ENCODE measurements at regions not wholly inside any gene's neighbourhood (a gene's known extent, or its start where the extent isn't known, plus 50 kb on each side); places are given as distances from the start of the nearest gene placed in this dataset.
"Not testable (repeated sequence)": the region's sequence is repeated elsewhere in the genome, so short reads cannot be mapped to it uniquely, and the experiment has no call there.

DNA sequence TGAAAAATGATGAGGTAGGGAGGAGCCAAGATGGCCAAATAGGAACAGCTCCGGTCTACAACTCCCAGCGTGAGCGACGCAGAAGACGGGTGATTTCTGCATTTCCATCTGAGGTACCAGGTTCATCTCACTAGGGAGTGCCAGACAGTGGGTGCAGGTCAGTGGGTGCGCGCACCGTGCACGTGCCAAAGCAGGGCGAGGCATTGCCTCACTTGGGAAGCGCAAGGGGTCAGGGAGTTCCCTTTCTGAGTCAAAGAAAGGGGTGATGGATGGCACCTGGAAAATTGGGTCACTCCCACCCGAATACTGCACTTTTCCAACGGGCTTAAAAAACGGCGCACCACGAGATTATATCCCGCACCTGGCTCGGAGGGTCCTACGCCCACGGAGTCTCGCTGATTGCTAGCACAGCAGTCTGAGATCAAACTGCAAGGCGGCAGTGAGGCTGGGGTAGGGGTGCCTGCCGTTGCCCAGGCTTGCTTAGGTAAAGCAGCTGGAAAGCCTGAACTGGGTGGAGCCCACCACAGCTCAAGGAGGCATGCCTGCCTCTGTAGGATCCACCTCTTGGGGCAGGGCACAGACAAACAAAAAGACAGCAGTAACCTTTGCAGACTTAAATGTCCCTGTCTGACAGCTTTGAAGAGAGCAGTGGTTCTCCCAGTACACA is 230.5 kb downstream of the GOLGA6L6 start:
- H3K27me3 ChIP-seq (ENCODE audit: control insufficient read depth, insufficient read depth, low read length); CTCF ChIA-PET; H3K4me3 ChIP-seq (ENCODE audit: low read depth, low read length); POLR2A ChIA-PET; H3K27ac ChIP-seq (ENCODE audit: low read depth, low read length); DNase-seq (ENCODE audit: low read depth, low spot score): not testable (repeated sequence)
- peaks cover 22% of the 10 kb centered on the region for H3K9me3 ChIP-seq (ENCODE audit: control insufficient read depth, insufficient read depth, low read length)

DNA sequence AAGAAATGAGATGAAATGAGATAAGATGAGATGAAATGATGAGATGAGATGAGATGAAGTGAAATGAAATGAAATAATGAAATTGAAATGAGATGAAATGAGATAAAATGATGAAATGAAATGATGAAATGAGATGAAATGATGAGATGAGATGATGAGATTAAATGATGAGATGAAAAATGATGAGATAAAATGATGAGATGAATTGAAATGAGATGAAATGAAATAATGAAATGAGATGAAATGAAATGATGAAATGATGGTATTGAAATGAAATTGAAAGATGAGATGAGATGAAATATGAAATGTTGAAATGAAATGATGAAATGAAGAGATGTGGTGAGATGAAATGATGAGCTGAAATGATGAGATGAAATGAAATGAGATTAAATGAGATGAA is 231.0 kb downstream of the GOLGA6L6 start:
- ChIA-PET CTCF (no interaction called here), POLR2A (no interaction called here)
- Histone ChIP-seq H3K27ac (ENCODE audit: low read depth, low read length) (no peak overlapping the region), H3K27me3 (ENCODE audit: control insufficient read depth, insufficient read depth, low read length) (no peaks in the 10 kb centered on the region), H3K4me3 (ENCODE audit: low read depth, low read length) (no peak overlapping the region), H3K9me3 (ENCODE audit: control insufficient read depth, insufficient read depth, low read length) (peaks cover 27% of the 10 kb centered on the region)
- no peak for DNase-seq (ENCODE audit: low read depth, low spot score)
- TF ChIP-seq, protein P1, sequence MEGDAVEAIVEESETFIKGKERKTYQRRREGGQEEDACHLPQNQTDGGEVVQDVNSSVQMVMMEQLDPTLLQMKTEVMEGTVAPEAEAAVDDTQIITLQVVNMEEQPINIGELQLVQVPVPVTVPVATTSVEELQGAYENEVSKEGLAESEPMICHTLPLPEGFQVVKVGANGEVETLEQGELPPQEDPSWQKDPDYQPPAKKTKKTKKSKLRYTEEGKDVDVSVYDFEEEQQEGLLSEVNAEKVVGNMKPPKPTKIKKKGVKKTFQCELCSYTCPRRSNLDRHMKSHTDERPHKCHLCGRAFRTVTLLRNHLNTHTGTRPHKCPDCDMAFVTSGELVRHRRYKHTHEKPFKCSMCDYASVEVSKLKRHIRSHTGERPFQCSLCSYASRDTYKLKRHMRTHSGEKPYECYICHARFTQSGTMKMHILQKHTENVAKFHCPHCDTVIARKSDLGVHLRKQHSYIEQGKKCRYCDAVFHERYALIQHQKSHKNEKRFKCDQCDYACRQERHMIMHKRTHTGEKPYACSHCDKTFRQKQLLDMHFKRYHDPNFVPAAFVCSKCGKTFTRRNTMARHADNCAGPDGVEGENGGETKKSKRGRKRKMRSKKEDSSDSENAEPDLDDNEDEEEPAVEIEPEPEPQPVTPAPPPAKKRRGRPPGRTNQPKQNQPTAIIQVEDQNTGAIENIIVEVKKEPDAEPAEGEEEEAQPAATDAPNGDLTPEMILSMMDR (IDR thresholded peaks at IDR 0.05; ENCODE audit: low read depth, low read length), result no peak

DNA sequence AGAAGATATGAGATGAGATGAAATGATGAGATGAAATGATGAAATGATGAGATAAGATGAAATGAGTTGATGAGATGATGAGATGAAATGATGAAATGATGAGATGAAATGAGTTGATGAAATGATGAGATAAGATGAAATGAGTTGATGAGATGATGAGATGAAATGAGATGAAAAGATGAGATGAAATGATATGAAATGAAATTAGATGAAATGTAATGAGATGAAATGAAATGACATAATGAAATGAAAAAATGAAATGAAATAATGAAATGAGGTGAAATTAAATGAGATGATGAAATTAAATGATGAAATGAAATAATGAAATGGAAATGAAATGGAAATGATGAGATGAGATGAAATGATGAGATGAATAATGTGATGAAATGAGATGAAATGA is 231.6 kb downstream of the GOLGA6L6 start:
- H3K27ac ChIP-seq (ENCODE audit: low read depth, low read length); POLR2A ChIA-PET; H3K4me3 ChIP-seq (ENCODE audit: low read depth, low read length); CTCF ChIA-PET; H3K27me3 ChIP-seq (ENCODE audit: control insufficient read depth, insufficient read depth, low read length); DNase-seq (ENCODE audit: low read depth, low spot score): not testable (repeated sequence)
- H3K9me3 ChIP-seq (ENCODE audit: control insufficient read depth, insufficient read depth, low read length), result peaks cover 29% of the 10 kb centered on the region

GRCh38 chr15:20309395-20309794 is 232.2 kb downstream of the GOLGA6L6 start:
- H3K4me3 ChIP-seq (ENCODE audit: low read depth, low read length); H3K27me3 ChIP-seq (ENCODE audit: control insufficient read depth, insufficient read depth, low read length); POLR2A ChIA-PET; CTCF ChIA-PET; H3K27ac ChIP-seq (ENCODE audit: low read depth, low read length); DNase-seq (ENCODE audit: low read depth, low spot score): not testable (repeated sequence)
- peaks cover 35% of the 10 kb centered on the region for H3K9me3 ChIP-seq (ENCODE audit: control insufficient read depth, insufficient read depth, low read length)

GRCh38 chr15:20308027-20308690 is 233.4 kb downstream of the GOLGA6L6 start:
- H3K9me3 ChIP-seq (ENCODE audit: control insufficient read depth, insufficient read depth, low read length), result peaks cover 48% of the 10 kb centered on the region
- H3K27me3 ChIP-seq (ENCODE audit: control insufficient read depth, insufficient read depth, low read length); DNase-seq (ENCODE audit: low read depth, low spot score); POLR2A ChIA-PET; H3K27ac ChIP-seq (ENCODE audit: low read depth, low read length); CTCF ChIA-PET; H3K4me3 ChIP-seq (ENCODE audit: low read depth, low read length): not testable (repeated sequence)

DNA sequence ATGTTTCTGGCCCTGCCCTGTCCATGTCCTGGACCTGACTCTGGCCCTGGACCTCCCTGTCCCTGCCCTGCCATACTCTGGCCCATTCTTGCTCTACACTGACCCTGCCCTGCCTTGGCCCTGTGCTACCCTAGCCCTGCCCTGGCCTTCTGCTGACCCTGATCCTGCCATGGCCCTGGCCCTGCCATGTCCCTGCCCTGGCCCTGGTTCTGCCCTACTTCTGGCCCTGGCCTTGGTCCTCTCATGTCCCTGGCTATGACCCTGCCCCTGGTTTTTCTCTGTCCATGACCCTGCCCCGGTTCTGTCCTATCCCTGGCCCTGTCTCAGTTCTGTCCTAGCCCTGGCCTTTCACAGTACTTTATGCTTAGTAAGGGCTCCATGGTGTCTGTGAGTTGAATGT is 234.5 kb downstream of the GOLGA6L6 start:
- DNase-seq (ENCODE audit: low read depth, low spot score); H3K27me3 ChIP-seq (ENCODE audit: control insufficient read depth, insufficient read depth, low read length); H3K4me3 ChIP-seq (ENCODE audit: low read depth, low read length); CTCF ChIA-PET; POLR2A ChIA-PET; H3K27ac ChIP-seq (ENCODE audit: low read depth, low read length): not testable (repeated sequence)
- H3K9me3 ChIP-seq (ENCODE audit: control insufficient read depth, insufficient read depth, low read length), result peaks cover 58% of the 10 kb centered on the region

GRCh38 chr15:20306497-20307106 is 235.0 kb downstream of the GOLGA6L6 start:
- DNase-seq (ENCODE audit: low read depth, low spot score); CTCF ChIA-PET; POLR2A ChIA-PET; H3K4me3 ChIP-seq (ENCODE audit: low read depth, low read length); H3K27ac ChIP-seq (ENCODE audit: low read depth, low read length); H3K27me3 ChIP-seq (ENCODE audit: control insufficient read depth, insufficient read depth, low read length): not testable (repeated sequence)
- peaks cover 63% of the 10 kb centered on the region for H3K9me3 ChIP-seq (ENCODE audit: control insufficient read depth, insufficient read depth, low read length)

GRCh38 chr15:20305912-20306311 is 235.7 kb downstream of the GOLGA6L6 start:
- CTCF ChIA-PET; POLR2A ChIA-PET; DNase-seq (ENCODE audit: low read depth, low spot score); H3K27ac ChIP-seq (ENCODE audit: low read depth, low read length); H3K27me3 ChIP-seq (ENCODE audit: control insufficient read depth, insufficient read depth, low read length); H3K4me3 ChIP-seq (ENCODE audit: low read depth, low read length): not testable (repeated sequence)
- peaks cover 66% of the 10 kb centered on the region for H3K9me3 ChIP-seq (ENCODE audit: control insufficient read depth, insufficient read depth, low read length)

- H3K4me3 ChIP-seq (ENCODE audit: low read depth, low read length); POLR2A ChIA-PET; CTCF ChIA-PET; H3K27ac ChIP-seq (ENCODE audit: low read depth, low read length); H3K27me3 ChIP-seq (ENCODE audit: control insufficient read depth, insufficient read depth, low read length); DNase-seq (ENCODE audit: low read depth, low spot score): not testable (repeated sequence)
- peaks cover 74% of the 10 kb centered on the region for H3K9me3 ChIP-seq (ENCODE audit: control insufficient read depth, insufficient read depth, low read length)
Observed at GRCh38 chr15:20305015-20305465, 236.6 kb downstream of the GOLGA6L6 start.

DNA sequence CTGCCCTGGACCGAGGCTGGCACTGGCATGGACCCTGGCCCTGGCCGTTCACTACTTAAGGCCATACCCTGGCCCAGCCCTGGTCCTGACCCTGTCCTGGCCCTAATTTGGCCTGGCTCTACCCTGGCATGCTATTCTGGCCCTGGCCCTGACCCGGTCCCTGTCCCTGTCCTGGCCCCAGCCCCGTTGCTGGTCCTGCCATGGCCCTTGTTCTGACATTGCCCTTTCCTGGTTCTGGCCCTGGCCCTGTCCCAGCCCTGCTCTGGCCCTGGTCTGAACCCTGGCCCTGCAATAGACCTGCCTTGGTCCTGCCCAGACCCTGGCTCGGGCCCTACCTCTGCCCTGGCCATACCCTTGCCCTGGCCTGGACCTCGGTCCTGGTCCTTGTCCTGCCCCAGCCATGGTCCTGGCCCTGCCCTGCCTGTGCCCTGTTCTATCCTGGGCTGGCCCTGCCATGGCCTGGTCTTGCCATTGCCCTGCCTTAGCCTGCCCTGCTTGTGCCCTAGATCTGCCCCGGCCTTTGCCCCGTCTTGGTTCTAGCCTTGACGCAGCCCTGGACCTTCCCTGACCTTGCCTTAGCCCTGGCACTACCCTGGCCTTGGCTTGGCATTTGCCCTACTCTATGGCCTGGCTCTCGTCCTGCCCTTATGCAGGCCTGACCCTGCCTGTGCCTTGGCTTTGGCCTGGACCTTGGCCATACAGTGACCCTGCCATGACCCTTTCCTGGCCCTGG is 237.2 kb downstream of the GOLGA6L6 start:
- H3K27ac ChIP-seq (ENCODE audit: low read depth, low read length); DNase-seq (ENCODE audit: low read depth, low spot score); H3K4me3 ChIP-seq (ENCODE audit: low read depth, low read length); H3K27me3 ChIP-seq (ENCODE audit: control insufficient read depth, insufficient read depth, low read length); POLR2A ChIA-PET; CTCF ChIA-PET: not testable (repeated sequence)
- peaks cover 74% of the 10 kb centered on the region for H3K9me3 ChIP-seq (ENCODE audit: control insufficient read depth, insufficient read depth, low read length)

Data from AG04450 (cell line).